GM13976 (cell line): ENCODE measurements at regions not wholly inside any gene's neighbourhood (a gene's known extent, or its start where the extent isn't known, plus 50 kb on each side); places are given as distances from the start of the nearest gene placed in this dataset.

Experiments used
- DNase-seq: peaks from one replicate; pipeline ENCODE4 v3.0.0; 2012; ENCODE audit warnings: low spot score
- in situ Hi-C: fragments of 300-500 bp; cut with MboI; formaldehyde crosslinking; loops from one replicate; pipeline ENCODE4 v1.12.0; 2022; ENCODE audit warnings: low sequenced_read_pairs, mixed read lengths, inconsistent platforms; ENCODE audit not compliant: unreplicated experiment
- TF ChIP-seq, protein P1 (sequence below): IDR thresholded peaks from 2 replicates; pipeline ENCODE4 v1.5.1; 2012; ENCODE audit warnings: borderline replicate concordance, mild to moderate bottlenecking; ENCODE audit not compliant: insufficient read depth; ENCODE audit errors: extremely low read depth, missing control alignments, control extremely low read depth

DNA sequence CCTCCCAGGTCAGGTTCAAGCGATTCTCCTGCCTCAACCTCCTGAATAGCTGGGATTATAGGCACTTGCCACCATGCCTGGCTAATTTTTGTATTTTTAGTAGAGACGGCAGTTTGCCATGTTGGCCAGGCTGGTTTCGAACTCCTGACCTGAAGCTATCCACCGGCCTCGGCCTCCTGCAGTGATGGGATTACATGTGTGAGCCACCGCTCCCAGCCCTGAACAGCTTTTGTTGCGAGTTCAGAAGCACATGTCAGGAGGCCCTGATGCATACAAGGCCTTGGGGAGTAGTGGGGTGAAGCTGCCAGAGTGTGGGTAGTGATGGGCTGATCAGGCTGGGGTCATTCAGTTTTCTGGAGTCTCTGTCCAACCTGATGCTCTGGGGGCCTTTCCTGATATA lies 117.0 kb upstream of the C11orf87 start:
- TF ChIP-seq, protein P1, sequence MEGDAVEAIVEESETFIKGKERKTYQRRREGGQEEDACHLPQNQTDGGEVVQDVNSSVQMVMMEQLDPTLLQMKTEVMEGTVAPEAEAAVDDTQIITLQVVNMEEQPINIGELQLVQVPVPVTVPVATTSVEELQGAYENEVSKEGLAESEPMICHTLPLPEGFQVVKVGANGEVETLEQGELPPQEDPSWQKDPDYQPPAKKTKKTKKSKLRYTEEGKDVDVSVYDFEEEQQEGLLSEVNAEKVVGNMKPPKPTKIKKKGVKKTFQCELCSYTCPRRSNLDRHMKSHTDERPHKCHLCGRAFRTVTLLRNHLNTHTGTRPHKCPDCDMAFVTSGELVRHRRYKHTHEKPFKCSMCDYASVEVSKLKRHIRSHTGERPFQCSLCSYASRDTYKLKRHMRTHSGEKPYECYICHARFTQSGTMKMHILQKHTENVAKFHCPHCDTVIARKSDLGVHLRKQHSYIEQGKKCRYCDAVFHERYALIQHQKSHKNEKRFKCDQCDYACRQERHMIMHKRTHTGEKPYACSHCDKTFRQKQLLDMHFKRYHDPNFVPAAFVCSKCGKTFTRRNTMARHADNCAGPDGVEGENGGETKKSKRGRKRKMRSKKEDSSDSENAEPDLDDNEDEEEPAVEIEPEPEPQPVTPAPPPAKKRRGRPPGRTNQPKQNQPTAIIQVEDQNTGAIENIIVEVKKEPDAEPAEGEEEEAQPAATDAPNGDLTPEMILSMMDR: no peak
- in situ Hi-C loops: no loop called here
- no peak for DNase-seq

DNA sequence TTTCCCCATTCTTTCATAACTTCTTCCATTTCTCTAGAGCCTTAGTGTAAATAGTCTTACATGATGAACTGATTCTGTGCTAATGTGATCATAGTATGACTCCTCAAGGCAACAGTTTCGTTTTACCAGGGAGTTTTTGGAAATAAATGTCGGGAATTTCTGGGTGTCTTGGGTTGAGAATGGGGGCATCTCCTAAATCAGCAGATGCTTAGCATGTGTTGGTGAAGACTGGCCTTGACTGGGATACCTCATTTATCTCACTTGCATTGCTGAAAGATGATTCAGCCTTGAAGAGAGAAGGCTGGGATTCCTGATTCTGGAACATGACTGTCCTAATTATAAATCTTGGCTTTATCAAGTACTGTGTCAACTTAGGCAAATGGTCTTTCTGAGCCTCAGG lies 115.7 kb upstream of the C11orf87 start:
- in situ Hi-C loops: no loop called here
- TF ChIP-seq, protein P1: no peak
- DNase-seq: no peak

DNA sequence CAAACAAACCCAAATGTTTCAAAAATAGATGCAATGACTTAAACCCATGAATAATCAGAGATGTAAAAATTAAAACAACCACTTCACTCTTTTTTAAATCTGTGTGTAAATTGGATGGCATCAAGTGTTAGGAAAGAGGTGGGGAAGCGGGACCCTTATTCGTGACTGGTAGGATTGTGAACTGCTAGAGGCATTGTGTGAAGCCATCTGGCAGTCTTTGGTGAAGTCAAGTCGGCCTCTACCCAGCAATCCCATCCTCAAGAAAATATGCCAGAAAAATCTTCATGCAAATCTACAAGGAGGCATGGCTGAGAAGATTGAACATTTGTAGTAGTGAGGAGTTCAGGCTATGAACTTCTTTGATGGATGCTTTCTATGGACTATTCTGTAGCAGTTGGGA lies 114.6 kb upstream of the C11orf87 start:
- in situ Hi-C loops: no loop called here
- TF ChIP-seq, protein P1: no peak
- DNase-seq: no peak

DNA sequence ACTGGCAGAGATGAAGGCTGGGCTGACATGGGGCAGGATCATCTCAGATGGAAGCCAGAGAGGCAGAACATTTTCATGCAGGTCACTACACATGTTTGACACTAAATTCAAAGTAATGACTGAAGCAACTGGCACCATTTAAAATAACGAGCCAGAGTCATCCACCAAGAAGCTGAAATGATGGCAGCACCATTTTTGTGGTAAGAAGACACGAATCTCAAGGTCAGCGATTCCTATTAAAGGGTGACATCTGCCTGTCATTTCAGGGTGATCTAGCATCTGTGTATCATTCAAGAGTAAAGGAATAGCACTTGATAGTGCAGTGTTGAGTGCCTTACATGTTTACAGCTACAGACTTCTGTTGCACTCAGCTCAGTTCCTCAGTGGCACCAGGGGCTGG lies 113.4 kb upstream of the C11orf87 start:
- in situ Hi-C loops: no loop called here
- no peak for DNase-seq
- TF ChIP-seq, protein P1: no peak

DNA sequence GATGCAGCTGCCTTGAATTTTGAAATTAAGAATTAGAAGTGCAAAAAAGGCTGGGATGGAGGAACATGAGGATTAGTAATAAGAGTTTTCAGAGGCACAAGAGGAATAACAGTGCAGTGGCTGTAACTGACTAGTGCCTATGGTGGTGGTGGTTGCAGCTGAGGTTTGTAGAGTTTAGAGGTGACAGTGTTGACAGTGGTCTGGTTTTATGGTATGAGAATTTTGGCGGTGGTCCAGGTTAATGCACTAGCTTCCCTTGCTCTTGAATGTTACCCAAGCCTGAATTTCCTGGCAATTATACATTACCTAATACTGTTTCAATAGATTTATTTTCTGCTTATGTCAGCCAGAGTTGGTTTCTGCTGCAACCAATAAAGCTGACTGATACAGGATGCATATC lies 112.8 kb upstream of the C11orf87 start:
- in situ Hi-C loops: no loop called here
- TF ChIP-seq, protein P1: no peak
- no peak for DNase-seq

DNA sequence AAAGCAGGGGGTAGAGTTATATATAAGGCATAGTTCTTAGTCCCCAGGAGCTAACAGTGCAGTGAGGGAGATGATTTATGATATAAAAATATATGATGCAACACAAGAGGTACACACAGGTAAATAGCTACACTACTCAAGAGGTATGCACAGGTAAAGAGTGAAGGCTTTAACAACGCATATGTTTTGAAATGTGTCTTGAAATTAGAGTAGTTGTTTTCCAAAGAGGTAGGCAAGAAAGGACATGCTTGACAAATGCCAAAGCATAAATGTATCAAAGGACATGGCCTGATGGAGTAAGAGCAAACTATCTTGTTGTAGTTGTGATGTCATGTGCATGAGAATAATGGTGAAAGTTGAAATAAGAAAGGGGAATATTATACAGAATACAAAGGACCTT lies 104.3 kb upstream of the C11orf87 start:
- TF ChIP-seq, protein P1: no peak
- DNase-seq: no peak
- in situ Hi-C loops: no loop called here

DNA sequence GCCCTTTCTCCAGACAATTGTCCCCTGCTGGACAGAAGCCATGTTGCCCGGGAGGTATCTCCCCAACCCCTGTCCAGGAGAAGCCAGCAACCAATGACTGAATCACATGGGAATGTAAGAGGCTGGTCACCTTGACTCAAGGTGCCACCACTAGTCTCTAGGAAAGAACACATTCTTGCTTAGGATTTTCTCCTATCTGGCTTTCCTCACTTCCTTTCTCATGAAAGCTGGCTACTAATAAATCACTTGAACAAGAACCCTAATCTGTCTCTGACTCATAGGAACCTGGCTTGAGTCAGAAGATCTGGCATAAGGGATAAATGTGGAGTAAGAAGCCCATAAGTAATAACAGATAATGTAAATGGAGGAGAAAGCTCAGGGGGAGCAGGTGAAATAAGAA lies 101.4 kb upstream of the C11orf87 start:
- no peak for DNase-seq
- TF ChIP-seq, protein P1: no peak
- in situ Hi-C loops: no loop called here
